ENCODE measurements at regions not wholly inside any gene's neighbourhood (a gene's known extent, or its start where the extent isn't known, plus 50 kb on each side); places are given as distances from the start of the nearest gene placed in this dataset.
"Not testable (repeated sequence)": the region's sequence is repeated elsewhere in the genome, so short reads cannot be mapped to it uniquely, and the experiment has no call there.

- DNase-seq (ENCODE audit: low read depth) = no peak
Observed at GRCh38 chr14:37824939-37825712, 229.7 kb downstream of the TTC6 start.

DNA sequence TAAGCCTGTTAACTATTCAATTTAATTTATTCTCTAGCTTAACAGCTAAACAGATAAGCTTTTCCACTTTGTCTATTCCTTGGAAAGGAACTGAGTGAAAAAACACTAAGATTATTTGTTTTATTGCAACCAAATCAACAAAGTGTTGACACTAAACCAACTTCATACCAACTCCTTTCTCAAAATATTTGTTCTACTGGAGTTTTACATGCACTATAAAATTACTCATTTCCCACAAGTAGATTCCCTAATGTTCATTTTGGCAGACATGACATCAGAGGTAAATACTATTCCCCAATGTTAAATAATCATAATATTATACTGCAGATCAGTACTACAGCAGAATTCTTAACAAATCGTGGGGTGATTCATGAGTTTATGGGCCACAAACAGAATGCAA lies 231.4 kb downstream of the TTC6 start:
- Histone ChIP-seq H3K27me3 (ENCODE audit: control insufficient read depth, insufficient read depth, low read length) (no peaks in the 10 kb centered on the region), H3K4me3 (ENCODE audit: low read depth, low read length) (no peak overlapping the region), H3K36me3 (ENCODE audit: control insufficient read depth, insufficient read depth, low read length) (no peaks in the 10 kb centered on the region)
- TF ChIP-seq, protein P1, sequence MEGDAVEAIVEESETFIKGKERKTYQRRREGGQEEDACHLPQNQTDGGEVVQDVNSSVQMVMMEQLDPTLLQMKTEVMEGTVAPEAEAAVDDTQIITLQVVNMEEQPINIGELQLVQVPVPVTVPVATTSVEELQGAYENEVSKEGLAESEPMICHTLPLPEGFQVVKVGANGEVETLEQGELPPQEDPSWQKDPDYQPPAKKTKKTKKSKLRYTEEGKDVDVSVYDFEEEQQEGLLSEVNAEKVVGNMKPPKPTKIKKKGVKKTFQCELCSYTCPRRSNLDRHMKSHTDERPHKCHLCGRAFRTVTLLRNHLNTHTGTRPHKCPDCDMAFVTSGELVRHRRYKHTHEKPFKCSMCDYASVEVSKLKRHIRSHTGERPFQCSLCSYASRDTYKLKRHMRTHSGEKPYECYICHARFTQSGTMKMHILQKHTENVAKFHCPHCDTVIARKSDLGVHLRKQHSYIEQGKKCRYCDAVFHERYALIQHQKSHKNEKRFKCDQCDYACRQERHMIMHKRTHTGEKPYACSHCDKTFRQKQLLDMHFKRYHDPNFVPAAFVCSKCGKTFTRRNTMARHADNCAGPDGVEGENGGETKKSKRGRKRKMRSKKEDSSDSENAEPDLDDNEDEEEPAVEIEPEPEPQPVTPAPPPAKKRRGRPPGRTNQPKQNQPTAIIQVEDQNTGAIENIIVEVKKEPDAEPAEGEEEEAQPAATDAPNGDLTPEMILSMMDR (IDR thresholded peaks at IDR 0.05; ENCODE audit: insufficient read depth, low read length, poor library complexity, severe bottlenecking) = no peak
- no peak for DNase-seq (ENCODE audit: low read depth)

More at GRCh38 chr14:37824939-37825712, 229.7 kb downstream of the TTC6 start:
- Histone ChIP-seq H3K36me3 (ENCODE audit: control insufficient read depth, insufficient read depth, low read length) (no peaks in the 10 kb centered on the region), H3K4me3 (ENCODE audit: low read depth, low read length) (no peak overlapping the region), H3K27me3 (ENCODE audit: control insufficient read depth, insufficient read depth, low read length) (no peaks in the 10 kb centered on the region)
- TF ChIP-seq, protein P1 (IDR thresholded peaks at IDR 0.05; ENCODE audit: insufficient read depth, low read length, poor library complexity, severe bottlenecking) = no peak

DNA sequence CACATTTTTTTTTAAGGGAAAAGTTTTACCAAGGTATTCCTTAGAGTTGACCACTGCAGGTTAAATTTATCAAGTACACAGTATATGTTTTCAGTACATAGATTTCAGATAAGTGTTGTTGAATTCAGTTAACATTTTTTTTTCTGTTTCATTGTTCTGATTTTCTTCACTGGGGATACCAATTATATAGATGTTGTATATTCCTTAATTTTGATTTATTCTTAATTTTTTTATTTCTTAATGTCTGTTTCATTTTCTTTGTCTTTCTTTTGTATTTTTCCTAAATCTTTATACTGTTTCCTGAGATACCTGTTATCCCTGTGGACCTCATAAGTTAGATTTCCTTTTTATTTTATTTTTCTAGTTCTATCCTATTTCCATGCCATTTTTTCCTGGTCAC lies 234.8 kb downstream of the TTC6 start:
- DNase-seq (ENCODE audit: low read depth) = no peak
- Histone ChIP-seq H3K4me3 (ENCODE audit: low read depth, low read length) (no peak overlapping the region), H3K27me3 (ENCODE audit: control insufficient read depth, insufficient read depth, low read length) (no peaks in the 10 kb centered on the region), H3K36me3 (ENCODE audit: control insufficient read depth, insufficient read depth, low read length) (no peaks in the 10 kb centered on the region)
- TF ChIP-seq, protein P1 (IDR thresholded peaks at IDR 0.05; ENCODE audit: insufficient read depth, low read length, poor library complexity, severe bottlenecking) = no peak

- Histone ChIP-seq H3K27me3 (ENCODE audit: control insufficient read depth, insufficient read depth, low read length) (no peaks in the 10 kb centered on the region), H3K4me3 (ENCODE audit: low read depth, low read length) (no peak overlapping the region), H3K36me3 (ENCODE audit: control insufficient read depth, insufficient read depth, low read length) (no peaks in the 10 kb centered on the region)
- TF ChIP-seq, protein P1 (IDR thresholded peaks at IDR 0.05; ENCODE audit: insufficient read depth, low read length, poor library complexity, severe bottlenecking) = no peak
- no peak for DNase-seq (ENCODE audit: low read depth)
Observed at GRCh38 chr14:37834275-37834674, 238.8 kb downstream of the TTC6 start.

GRCh38 chr14:37838778-37839177 lies 243.3 kb downstream of the TTC6 start:
- H3K4me3 ChIP-seq (ENCODE audit: low read depth, low read length); H3K27me3 ChIP-seq (ENCODE audit: control insufficient read depth, insufficient read depth, low read length); H3K36me3 ChIP-seq (ENCODE audit: control insufficient read depth, insufficient read depth, low read length); DNase-seq (ENCODE audit: low read depth): not testable (repeated sequence)

DNA sequence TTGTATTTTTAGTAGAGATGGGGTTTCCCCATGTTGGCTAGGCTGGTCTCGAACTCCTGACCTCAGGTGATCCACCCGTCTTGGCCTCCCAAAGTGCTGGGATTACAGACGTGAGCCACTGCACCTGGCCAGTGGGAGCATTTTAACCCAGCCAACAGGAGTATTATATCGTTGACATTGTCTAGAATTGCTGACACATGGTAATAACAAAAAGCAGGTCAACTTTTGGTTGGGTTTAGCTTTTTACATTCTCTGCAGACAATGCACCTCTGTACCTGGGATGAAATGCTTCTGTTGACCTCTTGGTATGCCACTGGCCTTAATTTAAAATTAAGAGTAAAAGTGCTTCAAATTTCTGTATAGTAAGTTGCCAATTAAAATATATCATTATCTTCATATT lies 245.6 kb downstream of the TTC6 start:
- not testable (repeated sequence) for H3K36me3 ChIP-seq (ENCODE audit: control insufficient read depth, insufficient read depth, low read length); DNase-seq (ENCODE audit: low read depth); H3K27me3 ChIP-seq (ENCODE audit: control insufficient read depth, insufficient read depth, low read length); H3K4me3 ChIP-seq (ENCODE audit: low read depth, low read length)

DNA sequence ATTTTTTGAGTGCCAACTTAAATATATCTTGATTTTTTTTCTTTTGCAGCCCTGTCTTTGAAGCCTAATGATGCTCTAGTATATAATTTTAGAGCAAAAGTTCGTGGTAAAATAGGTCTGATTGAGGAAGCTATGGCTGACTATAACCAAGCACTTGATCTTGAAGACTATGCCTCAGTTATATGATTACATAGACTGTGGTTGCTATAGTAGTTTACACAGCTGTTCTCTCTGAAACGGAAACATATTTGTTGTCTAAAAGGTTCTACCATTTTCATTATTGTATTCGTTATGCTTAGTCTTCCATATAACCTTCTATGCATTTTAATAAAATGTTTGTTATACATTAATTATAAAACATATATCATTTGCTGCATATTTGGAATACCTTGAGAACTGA lies 246.7 kb downstream of the TTC6 start:
- H3K4me3 ChIP-seq (ENCODE audit: low read depth, low read length) = no peak overlapping the region
- TF ChIP-seq, protein P1 (IDR thresholded peaks at IDR 0.05; ENCODE audit: insufficient read depth, low read length, poor library complexity, severe bottlenecking) = no peak
- no peak for DNase-seq (ENCODE audit: low read depth)
- H3K27me3 ChIP-seq (ENCODE audit: control insufficient read depth, insufficient read depth, low read length) = no peaks in the 10 kb centered on the region
- no peaks in the 10 kb centered on the region for H3K36me3 ChIP-seq (ENCODE audit: control insufficient read depth, insufficient read depth, low read length)

Measured in kidney epithelial cell (primary cell).